H1 (cell line): ENCODE measurements at regions not wholly inside any gene's neighbourhood (a gene's known extent, or its start where the extent isn't known, plus 50 kb on each side); places are given as distances from the start of the nearest gene placed in this dataset.

Experiments used
- CTCF ChIA-PET: fragments of 300-600 bp; sonication (Branson Sonifier 250); formaldehyde crosslinking; loops from one replicate; lab custom pipeline; 2021; ENCODE audit not compliant: partially characterized antibody; lab: Charles Lee
- POLR2A ChIA-PET: fragments of 300-600 bp; sonication (Branson Sonifier 250); formaldehyde crosslinking; loops from one replicate; lab custom pipeline; 2021; ENCODE audit warnings: inconsistent platforms; ENCODE audit not compliant: partially characterized antibody; lab: Charles Lee
- DNase-seq, 2 experiments: peaks; one replicate each; pipeline versions ENCODE4 v3.0.0 to v3.0.0-alpha.2; 2010 to 2022; ENCODE audit warnings: low spot score in 2 of 2, low read depth in 1 of 2, mixed read lengths in 1 of 2
- FAIRE-seq: peaks from 2 replicates; lab custom pipeline; 2011; peaks lifted over from hg19 to GRCh38; lab: Jason Lieb, UNC
- H2AFZ ChIP-seq: 2 replicates; pipeline ENCODE4 v1.8.1; 2012; ENCODE audit warnings: low read length, inconsistent platforms
- H2AK5ac ChIP-seq: 2 replicates; pipeline ENCODE4 v1.6.1; 2013; ENCODE audit warnings: low read depth, low read length
- H2BK120ac ChIP-seq: replicated peaks from 2 replicates; pipeline ENCODE3; 2013; ENCODE audit warnings: low read depth, low read length, inconsistent platforms
- H2BK12ac ChIP-seq: 2 replicates; pipeline ENCODE4 v1.6.1; 2013; ENCODE audit warnings: low read depth, low read length
- H2BK15ac ChIP-seq: 2 replicates; pipeline ENCODE4 v1.6.1; 2013; ENCODE audit warnings: low read length
- H2BK20ac ChIP-seq: 2 replicates; pipeline ENCODE4 v1.6.1; 2013; ENCODE audit warnings: low read length
- H2BK5ac ChIP-seq: 2 replicates; pipeline ENCODE4 v1.6.1; 2013; ENCODE audit warnings: low read depth, low read length
- H3K14ac ChIP-seq: 2 replicates; pipeline ENCODE4 v1.6.1; 2013; ENCODE audit warnings: inconsistent platforms; ENCODE audit not compliant: insufficient read length
- H3K18ac ChIP-seq: 2 replicates; pipeline ENCODE4 v1.6.1; 2013; ENCODE audit warnings: low read length; ENCODE audit errors: extremely low read depth
- H3K23ac ChIP-seq: 2 replicates; pipeline ENCODE4 v1.6.1; 2013; ENCODE audit warnings: inconsistent platforms; ENCODE audit not compliant: insufficient read length
- H3K23me2 ChIP-seq: 2 replicates; pipeline ENCODE4 v1.6.1; 2013; ENCODE audit warnings: low read depth, low read length
- H3K27ac ChIP-seq: 2 replicates; pipeline ENCODE4 v1.6.1; 2011; ENCODE audit warnings: low read depth, low read length, inconsistent platforms
- H3K27me3 ChIP-seq, 4 experiments: replicated peaks in 1 of 4; 1 replicate in 1 of 4; 2 replicates in 3 of 4; pipeline versions ENCODE4 v1.6.1 to v1.8.1; 2011 to 2013; ENCODE audit warnings: low read length in 3 of 4, mild to moderate bottlenecking in 3 of 4, inconsistent platforms in 2 of 4, mixed read lengths in 2 of 4, moderate library complexity in 1 of 4; ENCODE audit not compliant: control insufficient read depth in 3 of 4, insufficient read depth in 3 of 4; ENCODE audit errors: extremely low read depth in 1 of 4
- H3K36me3 ChIP-seq, 4 experiments: 2 replicates each; pipeline versions ENCODE4 v1.6.1 to v1.8.1; 2011 to 2013; ENCODE audit warnings: mild to moderate bottlenecking in 4 of 4, low read length in 3 of 4, moderate library complexity in 2 of 4, control low read depth in 1 of 4, inconsistent platforms in 1 of 4; ENCODE audit not compliant: insufficient read depth in 4 of 4, control insufficient read depth in 2 of 4
- H3K4ac ChIP-seq: replicated peaks from 2 replicates; pipeline ENCODE3; 2013; ENCODE audit warnings: low read length, low read depth, mixed read lengths, inconsistent platforms; ENCODE audit not compliant: insufficient read length
- H3K4me1 ChIP-seq, 4 experiments: replicated peaks in 1 of 4; 1 replicate in 1 of 4; 2 replicates in 3 of 4; pipeline versions ENCODE4 v1.6.1 to v1.8.1; 2011 to 2013; ENCODE audit warnings: low read length in 3 of 4, inconsistent platforms in 2 of 4, mixed read lengths in 1 of 4; ENCODE audit not compliant: insufficient read depth in 4 of 4, control insufficient read depth in 3 of 4
- H3K4me2 ChIP-seq, 2 experiments: 2 replicates each; pipeline versions ENCODE4 v1.6.1 to v1.8.1; 2011 to 2013; ENCODE audit warnings: low read depth in 2 of 2, low read length in 2 of 2, control low read depth in 1 of 2, inconsistent platforms in 1 of 2, mild to moderate bottlenecking in 1 of 2; ENCODE audit not compliant: insufficient read depth in 1 of 2
- H3K4me3 ChIP-seq, 4 experiments: fragments of 200-600, 300-600 bp in 1 of 4; sonication (generic), shearing (Covaris generic), sonication (Bioruptor Twin) in 1 of 4; 2 replicates each; pipeline versions ENCODE4 v1.5.1 to v1.8.1; 2011 to 2016; ENCODE audit warnings: low read length in 4 of 4, low read depth in 3 of 4, control low read depth in 2 of 4, inconsistent platforms in 2 of 4, mild to moderate bottlenecking in 2 of 4, mixed read lengths in 1 of 4, moderate library complexity in 1 of 4; ENCODE audit not compliant: insufficient read depth in 2 of 4; ENCODE audit errors: extremely low read depth in 1 of 4
- H3K56ac ChIP-seq: replicated peaks from 2 replicates; pipeline ENCODE3; 2013; ENCODE audit warnings: low read depth, mild to moderate bottlenecking, mixed read lengths, low read length, inconsistent platforms; ENCODE audit not compliant: insufficient read length
- H3K79me1 ChIP-seq: 2 replicates; pipeline ENCODE4 v1.6.1; 2013; ENCODE audit warnings: low read depth, low read length, control low read depth
- H3K79me2 ChIP-seq, 2 experiments: 2 replicates each; pipeline versions ENCODE4 v1.6.1 to v1.8.1; 2012 to 2013; ENCODE audit warnings: low read length in 2 of 2, mild to moderate bottlenecking in 2 of 2, inconsistent platforms in 1 of 2; ENCODE audit not compliant: insufficient read depth in 2 of 2, control insufficient read depth in 1 of 2
- H3K9ac ChIP-seq, 4 experiments: replicated peaks in 1 of 4; 1 replicate in 1 of 4; 2 replicates in 3 of 4; pipeline versions ENCODE4 v1.6.1 to v1.8.1; 2011 to 2013; ENCODE audit warnings: low read depth in 3 of 4, low read length in 3 of 4, control low read depth in 2 of 4, mild to moderate bottlenecking in 2 of 4, moderate library complexity in 2 of 4, inconsistent platforms in 1 of 4; ENCODE audit errors: extremely low read depth in 1 of 4
- H3K9me3 ChIP-seq, 2 experiments: 2 replicates each; pipeline versions ENCODE4 v1.6.1 to v1.8.1; 2012 to 2013; ENCODE audit warnings: mild to moderate bottlenecking in 2 of 2, moderate library complexity in 2 of 2, control low read depth in 1 of 2, inconsistent platforms in 1 of 2, low read depth in 1 of 2, low read length in 1 of 2, mixed read lengths in 1 of 2; ENCODE audit not compliant: insufficient read depth in 2 of 2
- H4K20me1 ChIP-seq, 2 experiments: replicated peaks in 1 of 2; 2 replicates each; pipeline versions ENCODE3 to v1.8.1; 2011 to 2013; ENCODE audit warnings: inconsistent platforms in 2 of 2, low read length in 2 of 2, mild to moderate bottlenecking in 1 of 2; ENCODE audit not compliant: insufficient read depth in 2 of 2, control insufficient read depth in 1 of 2
- H4K5ac ChIP-seq: 2 replicates; pipeline ENCODE4 v1.6.1; 2013; ENCODE audit warnings: low read length, low read depth, mixed read lengths, inconsistent platforms; ENCODE audit not compliant: insufficient read length
- H4K8ac ChIP-seq: 2 replicates; pipeline ENCODE4 v1.8.0; 2013; ENCODE audit warnings: mild to moderate bottlenecking, moderate library complexity, low read length, inconsistent platforms; ENCODE audit not compliant: insufficient read depth; ENCODE audit errors: extremely low read depth
- H4K91ac ChIP-seq: replicated peaks from 2 replicates; pipeline ENCODE3; 2013; ENCODE audit warnings: low read length, mixed read lengths, inconsistent platforms; ENCODE audit not compliant: insufficient read length
- ASH2L ChIP-seq: fragments of 200-600, 300-600 bp; sonication (generic); IDR thresholded peaks from one replicate; pipeline ENCODE4 v1.7.1; 2017; ENCODE audit warnings: low read length
- EZH2 ChIP-seq: fragments of 200-600 bp; sonication (generic); IDR thresholded peaks from 2 replicates; pipeline ENCODE4 v1.7.1; 2012; ENCODE audit warnings: low read depth, mild to moderate bottlenecking, moderate library complexity, low read length, inconsistent platforms; ENCODE audit not compliant: severe bottlenecking
- HDAC6 ChIP-seq: IDR thresholded peaks from one replicate; pipeline ENCODE4 v1.7.1; 2012; ENCODE audit warnings: low read depth, mild to moderate bottlenecking, inconsistent platforms, low read length, moderate library complexity
- KDM4A ChIP-seq: IDR thresholded peaks from one replicate; pipeline ENCODE4 v1.7.1; 2012; ENCODE audit warnings: low read depth, mild to moderate bottlenecking, moderate library complexity, low read length, inconsistent platforms; ENCODE audit not compliant: severe bottlenecking
- MAFK ChIP-seq: IDR thresholded peaks from 2 replicates; pipeline ENCODE4 v1.6.1; 2012; ENCODE audit warnings: low read depth, mild to moderate bottlenecking, improper control_type of control experiment, low read length
- POU5F1 ChIP-seq: IDR thresholded peaks from 2 replicates; pipeline ENCODE4 v1.6.1; 2011; ENCODE audit warnings: low read depth, mild to moderate bottlenecking, low read length, moderate library complexity
- RNF2 ChIP-seq: fragments of 200-900, 300-1000 bp; sonication (generic); IDR thresholded peaks from 2 replicates; pipeline ENCODE4 v1.7.1; 2016; ENCODE audit warnings: borderline replicate concordance, low read depth, mild to moderate bottlenecking, antibody characterized with exemption, low read length; ENCODE audit not compliant: poor library complexity, severe bottlenecking; ENCODE audit errors: missing control alignments
- SP2 ChIP-seq: IDR thresholded peaks from 2 replicates; pipeline ENCODE4 v1.6.1; 2012; ENCODE audit warnings: mild to moderate bottlenecking, low read length, inconsistent platforms
- SRF ChIP-seq: IDR thresholded peaks from 2 replicates; pipeline ENCODE4 v1.6.1; 2011; ENCODE audit warnings: mild to moderate bottlenecking, low read depth, low read length, moderate library complexity
- TAF1 ChIP-seq: IDR thresholded peaks from 2 replicates; pipeline ENCODE4 v1.6.1; 2011; ENCODE audit warnings: mild to moderate bottlenecking, low read depth, low read length
- TCF12 ChIP-seq: IDR thresholded peaks from 2 replicates; pipeline ENCODE4 v1.6.1; 2011; ENCODE audit warnings: low read depth, mild to moderate bottlenecking, low read length
- WGBS, 2 experiments: shearing (Covaris generic) in 1 of 2; methylation state at CpG; one replicate each; pipeline versions ENCODE4 v1.1.6 to v1.1.7; 2013 to 2015; ENCODE audit warnings: low lambda C conversion rate in 2 of 2, mixed read lengths in 2 of 2, inconsistent platforms in 1 of 2, low coverage in 1 of 2, missing lambda C conversion rate in 1 of 2; ENCODE audit not compliant: insufficient replicate concordance in 2 of 2, insufficient coverage in 1 of 2, insufficient read length in 1 of 2; ENCODE audit errors: extremely low coverage in 1 of 2, missing lambda C conversion rate in 1 of 2; 5-methylcytosine and 5-hydroxymethylcytosine counted together
- TF ChIP-seq, protein P1 (sequence below): IDR thresholded peaks from 2 replicates; pipeline ENCODE4 v1.6.1; 2011; ENCODE audit warnings: low read length, improper control_type of control experiment
- TF ChIP-seq, protein P2 (sequence below): IDR thresholded peaks from 2 replicates; pipeline ENCODE4 v1.6.1; 2012; ENCODE audit warnings: inconsistent platforms

DNA sequence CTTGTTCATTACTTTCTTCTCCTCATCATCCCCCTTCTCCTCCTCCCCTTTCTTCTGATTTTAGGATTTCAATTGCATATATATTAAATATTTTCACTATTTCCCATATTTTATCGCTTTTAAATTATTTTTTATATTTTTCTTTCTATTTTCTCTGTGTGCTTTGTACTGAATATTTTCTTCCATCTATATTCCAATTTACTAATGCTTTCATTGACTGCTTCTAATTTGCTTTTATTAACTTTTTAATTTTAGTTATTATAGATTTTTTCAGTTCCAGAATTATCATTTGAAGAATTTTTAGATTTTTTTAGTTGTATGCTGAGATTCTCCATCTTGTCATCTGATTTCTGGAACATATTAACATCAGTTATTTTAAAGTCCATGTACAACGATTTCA, 83.2 kb upstream of the ST3GAL6 start:
- no peak overlapping the region for H3K4me2 ChIP-seq
- H3K9ac ChIP-seq, result no peak overlapping the region
- ChIA-PET CTCF (interaction anchor here (1.1 kb wide), 1 partner anchor 12 kb away, joined by 3 read pairs; no protein-coding TSS in a partner anchor), POLR2A (no interaction called here)
- H2BK120ac ChIP-seq, result no peak overlapping the region
- H3K14ac ChIP-seq, result no peak overlapping the region
- H2AFZ ChIP-seq, result no peak overlapping the region
- H3K36me3 ChIP-seq, result no peaks in the 10 kb centered on the region
- no peaks in the 10 kb centered on the region for H3K9me3 ChIP-seq
- H3K23ac ChIP-seq, result no peak overlapping the region
- H2BK15ac ChIP-seq, result no peak overlapping the region
- H4K5ac ChIP-seq, result no peak overlapping the region
- H2BK20ac ChIP-seq, result no peak overlapping the region
- no peaks in the 10 kb centered on the region for H3K79me1 ChIP-seq
- no peak overlapping the region for H3K18ac ChIP-seq
- no peak for FAIRE-seq
- H3K27me3 ChIP-seq, result no peaks in the 10 kb centered on the region
- no peak for DNase-seq
- H2BK12ac ChIP-seq, result no peak overlapping the region
- H3K4me1 ChIP-seq, result no peaks in the 10 kb centered on the region
- no peak overlapping the region for H3K4me3 ChIP-seq
- 89 to 100% methylated on average over 1 to 2 of the region's 2 CpGs for WGBS, 2 experiments
- H3K23me2 ChIP-seq, result no peaks in the 10 kb centered on the region
- H3K56ac ChIP-seq, result no peak overlapping the region
- H3K79me2 ChIP-seq, result no peaks in the 10 kb centered on the region
- no peak overlapping the region for H4K8ac ChIP-seq
- no peaks in the 10 kb centered on the region for H4K20me1 ChIP-seq
- no peak overlapping the region for H4K91ac ChIP-seq
- H2BK5ac ChIP-seq, result no peak overlapping the region
- no peak overlapping the region for H3K27ac ChIP-seq
- no peak overlapping the region for H2AK5ac ChIP-seq
- no peak overlapping the region for H3K4ac ChIP-seq
- no peak for TF ChIP-seq EZH2
- no peak for TF ChIP-seq KDM4A
- no peak for TF ChIP-seq RNF2
- no peak for TF ChIP-seq SRF
- TF ChIP-seq POU5F1, result no peak
- TF ChIP-seq, protein P1, sequence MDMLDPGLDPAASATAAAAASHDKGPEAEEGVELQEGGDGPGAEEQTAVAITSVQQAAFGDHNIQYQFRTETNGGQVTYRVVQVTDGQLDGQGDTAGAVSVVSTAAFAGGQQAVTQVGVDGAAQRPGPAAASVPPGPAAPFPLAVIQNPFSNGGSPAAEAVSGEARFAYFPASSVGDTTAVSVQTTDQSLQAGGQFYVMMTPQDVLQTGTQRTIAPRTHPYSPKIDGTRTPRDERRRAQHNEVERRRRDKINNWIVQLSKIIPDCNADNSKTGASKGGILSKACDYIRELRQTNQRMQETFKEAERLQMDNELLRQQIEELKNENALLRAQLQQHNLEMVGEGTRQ, result no peak
- TF ChIP-seq HDAC6, result no peak
- no peak for TF ChIP-seq MAFK
- no peak for TF ChIP-seq TAF1
- TF ChIP-seq TCF12, result no peak
- TF ChIP-seq, protein P2, sequence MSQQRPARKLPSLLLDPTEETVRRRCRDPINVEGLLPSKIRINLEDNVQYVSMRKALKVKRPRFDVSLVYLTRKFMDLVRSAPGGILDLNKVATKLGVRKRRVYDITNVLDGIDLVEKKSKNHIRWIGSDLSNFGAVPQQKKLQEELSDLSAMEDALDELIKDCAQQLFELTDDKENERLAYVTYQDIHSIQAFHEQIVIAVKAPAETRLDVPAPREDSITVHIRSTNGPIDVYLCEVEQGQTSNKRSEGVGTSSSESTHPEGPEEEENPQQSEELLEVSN, result no peak
- no peak for TF ChIP-seq SP2
- no peak for TF ChIP-seq ASH2L
